Hepatocyte (in vitro differentiated cells): ENCODE measurements at regions not wholly inside any gene's neighbourhood (a gene's known extent, or its start where the extent isn't known, plus 50 kb on each side); places are given as distances from the start of the nearest gene placed in this dataset.

Experiments used
- DNase-seq: peaks from one replicate; pipeline ENCODE4 v3.0.0-alpha.2; 2016; ENCODE audit warnings: low spot score
- H2AFZ ChIP-seq: fragments of 200-600 bp; sonication (generic); 2 replicates; pipeline ENCODE4 v1.6.0; 2016; ENCODE audit warnings: antibody characterized with exemption, mild to moderate bottlenecking
- H3K27ac ChIP-seq: fragments of 200-600 bp; sonication (generic); 2 replicates; pipeline ENCODE4 v1.5.1; 2016; ENCODE audit warnings: mild to moderate bottlenecking
- H3K27me3 ChIP-seq: fragments of 200-600 bp; sonication (generic); 2 replicates; pipeline ENCODE4 v1.6.1; 2016
- H3K36me3 ChIP-seq: fragments of 200-600 bp; sonication (generic); replicated peaks from 2 replicates; pipeline ENCODE4 v1.5.1; 2016; ENCODE audit warnings: low read depth; ENCODE audit not compliant: insufficient read depth
- H3K4me1 ChIP-seq: fragments of 200-600 bp; sonication (generic); 2 replicates; pipeline ENCODE4 v1.5.1; 2016; ENCODE audit warnings: mild to moderate bottlenecking, moderate library complexity; ENCODE audit not compliant: insufficient read depth
- H3K4me2 ChIP-seq: fragments of 200-600 bp; sonication (generic); 2 replicates; pipeline ENCODE4 v1.6.0; 2016
- H3K4me3 ChIP-seq: fragments of 200-600 bp; sonication (generic); 2 replicates; pipeline ENCODE4 v1.5.1; 2016; ENCODE audit warnings: mild to moderate bottlenecking
- H3K79me2 ChIP-seq: fragments of 200-600 bp; sonication (generic); 2 replicates; pipeline ENCODE4 v1.6.0; 2017; ENCODE audit warnings: mild to moderate bottlenecking
- H3K9me2 ChIP-seq: fragments of 200-600 bp; sonication (generic); replicated peaks from 2 replicates; pipeline ENCODE4 v1.6.0; 2017; ENCODE audit warnings: mild to moderate bottlenecking; ENCODE audit not compliant: insufficient read depth
- H3K9me3 ChIP-seq: fragments of 200-600 bp; sonication (generic); 2 replicates; pipeline ENCODE4 v1.5.1; 2016; ENCODE audit warnings: low read depth, mild to moderate bottlenecking
- H4K20me1 ChIP-seq: fragments of 200-600 bp; sonication (generic); 2 replicates; pipeline ENCODE4 v1.6.0; 2016; ENCODE audit warnings: mild to moderate bottlenecking; ENCODE audit not compliant: insufficient read depth, poor library complexity, severe bottlenecking
- EZH2 ChIP-seq: fragments of 200-600 bp; sonication (generic); IDR thresholded peaks from 2 replicates; pipeline ENCODE4 v1.6.1; 2016; ENCODE audit warnings: antibody characterized with exemption, mild to moderate bottlenecking, borderline replicate concordance
- EZH2phosphoT487 ChIP-seq: fragments of 200-600 bp; sonication (generic); IDR thresholded peaks from one replicate; pipeline ENCODE4 v1.6.1; 2018; ENCODE audit warnings: antibody characterized with exemption, mild to moderate bottlenecking, low read depth, moderate library complexity; ENCODE audit not compliant: unreplicated experiment, severe bottlenecking
- WGBS: methylation state at CpG from one replicate; pipeline ENCODE4 v1.1.6; 2016; ENCODE audit warnings: low lambda C conversion rate; ENCODE audit errors: missing lambda C conversion rate; 5-methylcytosine and 5-hydroxymethylcytosine counted together
- TF ChIP-seq, protein P1 (sequence below): fragments of 200-600 bp; sonication (generic); IDR thresholded peaks from 2 replicates; pipeline ENCODE4 v1.5.1; 2016; ENCODE audit warnings: antibody characterized with exemption, mild to moderate bottlenecking; ENCODE audit not compliant: poor library complexity

DNA sequence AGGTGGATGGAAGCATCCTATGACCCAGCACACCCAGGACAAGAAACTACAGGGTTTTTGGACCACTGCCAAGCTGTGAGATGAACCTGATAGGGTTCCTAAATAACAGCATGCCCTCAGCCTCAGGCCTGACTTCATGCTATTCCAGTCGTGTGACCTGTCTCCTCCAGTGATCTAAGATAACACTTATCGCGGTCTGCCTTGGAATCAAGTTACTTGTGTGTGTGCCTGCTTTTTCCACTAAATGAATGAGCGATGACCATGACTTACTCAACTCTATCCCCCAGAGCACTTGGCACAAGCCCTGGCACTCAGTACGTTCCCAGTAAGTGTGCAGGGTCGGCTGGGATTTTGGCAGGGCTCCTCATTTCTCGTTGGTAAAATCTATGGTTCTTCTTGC is 172.7 kb upstream of the TP63 start:
- Histone ChIP-seq H3K27me3 (no peaks in the 10 kb centered on the region), H3K79me2 (no peaks in the 10 kb centered on the region), H3K4me3 (no peak overlapping the region), H3K27ac (no peak overlapping the region), H2AFZ (no peak overlapping the region), H3K4me1 (no peaks in the 10 kb centered on the region), H3K36me3 (no peaks in the 10 kb centered on the region), H3K9me2 (no peaks in the 10 kb centered on the region), H3K9me3 (no peaks in the 10 kb centered on the region), H4K20me1 (no peaks in the 10 kb centered on the region), H3K4me2 (no peak overlapping the region)
- peak; percentile 36 for DNase-seq
- 58% methylated on average over 7 of the region's 7 CpGs for WGBS
- TF ChIP-seq EZH2phosphoT487, result no peak
- no peak for TF ChIP-seq EZH2
- TF ChIP-seq, protein P1, sequence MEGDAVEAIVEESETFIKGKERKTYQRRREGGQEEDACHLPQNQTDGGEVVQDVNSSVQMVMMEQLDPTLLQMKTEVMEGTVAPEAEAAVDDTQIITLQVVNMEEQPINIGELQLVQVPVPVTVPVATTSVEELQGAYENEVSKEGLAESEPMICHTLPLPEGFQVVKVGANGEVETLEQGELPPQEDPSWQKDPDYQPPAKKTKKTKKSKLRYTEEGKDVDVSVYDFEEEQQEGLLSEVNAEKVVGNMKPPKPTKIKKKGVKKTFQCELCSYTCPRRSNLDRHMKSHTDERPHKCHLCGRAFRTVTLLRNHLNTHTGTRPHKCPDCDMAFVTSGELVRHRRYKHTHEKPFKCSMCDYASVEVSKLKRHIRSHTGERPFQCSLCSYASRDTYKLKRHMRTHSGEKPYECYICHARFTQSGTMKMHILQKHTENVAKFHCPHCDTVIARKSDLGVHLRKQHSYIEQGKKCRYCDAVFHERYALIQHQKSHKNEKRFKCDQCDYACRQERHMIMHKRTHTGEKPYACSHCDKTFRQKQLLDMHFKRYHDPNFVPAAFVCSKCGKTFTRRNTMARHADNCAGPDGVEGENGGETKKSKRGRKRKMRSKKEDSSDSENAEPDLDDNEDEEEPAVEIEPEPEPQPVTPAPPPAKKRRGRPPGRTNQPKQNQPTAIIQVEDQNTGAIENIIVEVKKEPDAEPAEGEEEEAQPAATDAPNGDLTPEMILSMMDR, result no peak

DNA sequence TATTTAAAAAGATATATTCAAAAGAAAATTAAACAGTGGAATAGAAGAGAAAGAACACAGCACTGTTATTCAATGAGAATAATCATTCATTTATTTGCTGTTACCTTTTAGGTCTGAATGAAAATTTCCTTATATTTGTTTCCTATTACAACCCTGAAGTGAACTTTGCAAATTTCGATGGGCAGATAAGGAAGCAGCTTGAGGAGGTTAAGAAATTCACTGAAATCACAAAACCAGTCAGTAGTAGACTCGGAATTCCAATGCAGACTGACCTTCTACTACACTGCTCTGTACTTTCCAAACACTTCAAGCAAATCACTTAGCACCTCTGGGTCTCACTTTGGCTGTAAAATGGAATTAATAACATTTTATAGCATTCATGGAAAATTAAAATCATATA is 172.0 kb upstream of the TP63 start:
- H3K4me2 ChIP-seq, result no peak overlapping the region
- no peaks in the 10 kb centered on the region for H3K79me2 ChIP-seq
- no peaks in the 10 kb centered on the region for H3K36me3 ChIP-seq
- H3K9me2 ChIP-seq, result no peaks in the 10 kb centered on the region
- WGBS, result 66% methylated on average over 2 of the region's 2 CpGs
- H4K20me1 ChIP-seq, result no peaks in the 10 kb centered on the region
- no peaks in the 10 kb centered on the region for H3K9me3 ChIP-seq
- TF ChIP-seq, protein P1, result no peak
- TF ChIP-seq EZH2, result no peak
- TF ChIP-seq EZH2phosphoT487, result no peak
- H3K27me3 ChIP-seq, result no peaks in the 10 kb centered on the region
- no peak overlapping the region for H2AFZ ChIP-seq
- no peaks in the 10 kb centered on the region for H3K4me1 ChIP-seq
- no peak for DNase-seq
- H3K27ac ChIP-seq, result no peak overlapping the region
- no peak overlapping the region for H3K4me3 ChIP-seq

DNA sequence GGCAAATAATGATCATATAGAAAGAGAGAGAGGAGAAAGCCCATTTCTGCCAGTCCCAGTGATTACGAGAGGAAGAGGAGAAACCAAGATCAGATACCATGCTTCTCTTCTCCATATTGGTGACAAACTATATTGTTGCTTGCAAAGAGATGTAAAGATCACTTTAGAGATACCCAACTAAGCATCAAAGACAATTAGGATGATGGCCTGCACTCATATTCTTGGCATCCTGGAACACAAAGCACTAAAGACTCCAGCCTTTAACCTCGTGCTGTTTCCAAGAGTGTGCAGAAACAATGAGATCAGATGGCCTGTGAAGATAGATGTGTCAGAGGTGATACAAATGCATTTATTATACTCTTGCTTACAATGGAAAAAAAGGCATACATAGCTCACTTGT is 170.7 kb upstream of the TP63 start:
- Histone ChIP-seq H4K20me1 (no peaks in the 10 kb centered on the region), H3K4me1 (no peaks in the 10 kb centered on the region), H3K79me2 (no peaks in the 10 kb centered on the region), H3K27ac (no peak overlapping the region), H2AFZ (no peak overlapping the region), H3K27me3 (no peaks in the 10 kb centered on the region), H3K36me3 (no peaks in the 10 kb centered on the region), H3K4me2 (no peak overlapping the region), H3K9me3 (no peaks in the 10 kb centered on the region), H3K4me3 (no peak overlapping the region), H3K9me2 (no peaks in the 10 kb centered on the region)
- TF ChIP-seq EZH2, result no peak
- no peak for TF ChIP-seq EZH2phosphoT487
- TF ChIP-seq, protein P1, result no peak
- DNase-seq, result no peak
- 60% methylated on average over 2 of the region's 2 CpGs for WGBS

DNA sequence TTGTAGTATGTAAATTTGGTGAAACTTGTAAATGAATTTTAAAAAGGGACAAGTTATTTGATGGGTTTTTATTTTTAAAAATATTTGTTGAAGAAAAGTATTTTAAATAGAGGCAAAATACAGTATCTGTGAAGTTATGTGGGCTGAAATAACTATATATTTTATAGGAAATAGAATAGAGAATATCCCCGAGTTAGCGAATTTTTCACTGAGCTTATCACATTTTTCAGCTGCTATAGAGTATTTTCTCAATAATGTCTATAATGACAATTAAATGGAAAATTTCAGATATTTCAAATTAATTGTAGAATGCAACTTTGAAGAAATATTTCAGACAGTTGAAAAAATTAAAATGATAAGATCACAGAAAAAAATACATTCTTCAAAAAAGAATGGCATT is 166.4 kb upstream of the TP63 start:
- H3K27me3 ChIP-seq, result no peaks in the 10 kb centered on the region
- no peaks in the 10 kb centered on the region for H3K36me3 ChIP-seq
- no peaks in the 10 kb centered on the region for H3K9me2 ChIP-seq
- H3K9me3 ChIP-seq, result no peaks in the 10 kb centered on the region
- H3K4me2 ChIP-seq, result no peak overlapping the region
- WGBS, result 96% methylated on average over 2 of the region's 2 CpGs
- DNase-seq, result no peak
- no peaks in the 10 kb centered on the region for H4K20me1 ChIP-seq
- H3K79me2 ChIP-seq, result no peaks in the 10 kb centered on the region
- TF ChIP-seq EZH2phosphoT487 (no peak), EZH2 (no peak)
- TF ChIP-seq, protein P1, result no peak
- no peak overlapping the region for H3K4me3 ChIP-seq
- H3K27ac ChIP-seq, result no peak overlapping the region
- H2AFZ ChIP-seq, result no peak overlapping the region
- H3K4me1 ChIP-seq, result no peaks in the 10 kb centered on the region
